ENCODE measurements at regions not wholly inside any gene's neighbourhood (a gene's known extent, or its start where the extent isn't known, plus 50 kb on each side); places are given as distances from the start of the nearest gene placed in this dataset.

DNA sequence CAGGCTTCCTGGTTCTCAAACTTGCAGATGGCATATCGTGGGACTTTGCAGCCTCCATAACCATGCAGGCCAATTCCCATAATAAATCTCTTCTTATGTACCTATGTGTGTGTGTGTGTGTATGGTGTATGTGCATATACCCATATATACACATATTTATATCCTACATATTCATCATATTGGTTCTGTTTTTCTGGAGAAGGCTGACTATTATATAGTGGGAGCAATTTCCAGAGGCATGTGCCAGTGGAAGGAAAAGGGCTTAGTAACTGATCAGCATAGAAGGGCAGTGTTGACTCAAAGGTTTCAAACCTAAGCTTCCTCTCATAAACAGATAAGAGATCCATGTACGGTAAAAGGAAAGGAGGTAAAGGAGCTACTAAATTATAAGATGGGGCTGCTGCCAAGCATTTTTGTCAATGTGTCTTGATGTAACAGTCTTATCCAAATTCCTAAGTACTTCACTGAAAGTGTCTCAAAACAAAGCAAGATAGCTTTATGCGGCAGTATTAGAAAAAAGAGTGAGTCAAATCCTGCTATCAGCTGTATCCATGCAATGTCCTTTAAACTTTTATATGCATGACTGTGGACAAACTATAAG, 432.1 kb downstream of the TBC1D4 start:
- TF ChIP-seq CTCF (IDR thresholded peaks at IDR 0.05) (no peak), POLR2AphosphoS5 (IDR thresholded peaks at IDR 0.05) (no peak), EP300 (IDR thresholded peaks at IDR 0.05) (no peak), POLR2A (IDR thresholded peaks at IDR 0.05) (no peak)

Data from gastroesophageal sphincter (tissue), 3 donors.